GM23338 (cell line): ENCODE measurements at regions not wholly inside any gene's neighbourhood (a gene's known extent, or its start where the extent isn't known, plus 50 kb on each side); places are given as distances from the start of the nearest gene placed in this dataset.

ENCODE experiments used
- ATAC-seq: fragments of 200-7000 bp; cut with Tn5 transposase; 3 replicates; pipeline ENCODE4 v1.9.1; 2020
- DNase-seq: peaks from one replicate; pipeline ENCODE4 v3.0.0-alpha.2; 2015; ENCODE audit warnings: low spot score
- H2AFZ ChIP-seq: fragments of 200-600 bp; sonication (generic); 2 replicates; pipeline ENCODE4 v1.8.0; 2016; ENCODE audit warnings: antibody characterized with exemption, mild to moderate bottlenecking, moderate library complexity
- H3F3A ChIP-seq: fragments of 200-600 bp; sonication (generic); replicated peaks from 2 replicates; pipeline ENCODE4 v1.8.0; 2017; ENCODE audit warnings: antibody characterized with exemption, mixed run types, low read depth
- H3K27ac ChIP-seq: fragments of 200-600 bp; sonication (generic); 2 replicates; pipeline ENCODE4 v1.6.1; 2016; ENCODE audit warnings: low read depth
- H3K27me3 ChIP-seq: fragments of 200-600 bp; sonication (generic); 2 replicates; pipeline ENCODE4 v1.8.0; 2016; ENCODE audit warnings: mild to moderate bottlenecking, mixed run types, moderate library complexity; ENCODE audit not compliant: insufficient read depth
- H3K36me3 ChIP-seq: fragments of 200-600 bp; sonication (generic); 2 replicates; pipeline ENCODE4 v1.8.0; 2016; ENCODE audit warnings: mild to moderate bottlenecking; ENCODE audit not compliant: insufficient read depth
- H3K4me1 ChIP-seq: fragments of 200-600 bp; sonication (generic); 2 replicates; pipeline ENCODE4 v1.8.0; 2016; ENCODE audit warnings: mild to moderate bottlenecking, moderate library complexity; ENCODE audit not compliant: insufficient read depth
- H3K4me2 ChIP-seq: fragments of 200-600 bp; sonication (generic); 2 replicates; pipeline ENCODE4 v1.7.1; 2017; ENCODE audit warnings: mixed run types
- H3K4me3 ChIP-seq: fragments of 200-600 bp; sonication (generic); 2 replicates; pipeline ENCODE4 v1.6.1; 2016; ENCODE audit warnings: mixed run types
- H3K79me2 ChIP-seq: fragments of 200-600 bp; sonication (generic); replicated peaks from 2 replicates; pipeline ENCODE4 v1.8.0; 2017; ENCODE audit warnings: mild to moderate bottlenecking; ENCODE audit not compliant: insufficient read depth
- H3K9me2 ChIP-seq: fragments of 200-600 bp; sonication (generic); 2 replicates; pipeline ENCODE4 v1.8.0; 2017; ENCODE audit not compliant: insufficient read depth
- H4K20me1 ChIP-seq: fragments of 200-600 bp; sonication (generic); replicated peaks from 2 replicates; pipeline ENCODE4 v1.8.0; 2017; ENCODE audit warnings: mild to moderate bottlenecking; ENCODE audit not compliant: insufficient read depth
- H3K27ac Mint-ChIP-seq: 2 replicates; pipeline ENCODE4 v1.8.0; 2020; ENCODE audit warnings: inconsistent platforms, mild to moderate bottlenecking, moderate library complexity, mixed read lengths
- H3K27me3 Mint-ChIP-seq: 3 replicates; pipeline ENCODE4 v1.8.0; 2022; ENCODE audit warnings: low read depth, mild to moderate bottlenecking, moderate library complexity, mixed read lengths, inconsistent platforms; ENCODE audit not compliant: insufficient read depth, poor library complexity
- H3K36me3 Mint-ChIP-seq: 3 replicates; pipeline ENCODE4 v1.8.0; 2021; ENCODE audit warnings: low read depth, mild to moderate bottlenecking, inconsistent platforms, moderate library complexity, mixed read lengths
- H3K4me1 Mint-ChIP-seq: 3 replicates; pipeline ENCODE4 v1.8.0; 2020; ENCODE audit warnings: mild to moderate bottlenecking, inconsistent platforms, mixed read lengths
- H3K4me3 Mint-ChIP-seq: 3 replicates; pipeline ENCODE4 v1.8.0; 2021; ENCODE audit warnings: moderate library complexity, mild to moderate bottlenecking, inconsistent platforms, mixed read lengths
- H3K9me3 Mint-ChIP-seq: 3 replicates; pipeline ENCODE4 v1.8.0; 2020; ENCODE audit warnings: moderate library complexity, mild to moderate bottlenecking, inconsistent platforms, mixed read lengths
- CREB1 ChIP-seq: fragments of 250-450 bp; sonication (Bioruptor Pico); IDR thresholded peaks from 2 replicates; pipeline ENCODE4 v1.5.0; 2020; ENCODE audit warnings: low read depth, mild to moderate bottlenecking, moderate library complexity
- EZH2 ChIP-seq: fragments of 200-600 bp; sonication (generic); IDR thresholded peaks from one replicate; pipeline ENCODE4 v1.8.0; 2017; ENCODE audit warnings: antibody characterized with exemption, mild to moderate bottlenecking, low read depth; ENCODE audit not compliant: unreplicated experiment
- EZH2phosphoT487 ChIP-seq: fragments of 200-600 bp; sonication (generic); IDR thresholded peaks from one replicate; pipeline ENCODE4 v1.8.1; 2018; ENCODE audit warnings: antibody characterized with exemption; ENCODE audit not compliant: unreplicated experiment
- JUNB ChIP-seq: IDR thresholded peaks from one replicate; pipeline ENCODE4 v1.6.1; 2016; ENCODE audit warnings: antibody characterized with exemption; ENCODE audit not compliant: unreplicated experiment
- STAT1 ChIP-seq: IDR thresholded peaks from one replicate; pipeline ENCODE4 v1.6.1; 2016; ENCODE audit warnings: antibody characterized with exemption; ENCODE audit not compliant: unreplicated experiment
- ZNF114 ChIP-seq: fragments of 250-450 bp; sonication (Bioruptor Pico); IDR thresholded peaks from 2 replicates; pipeline ENCODE4 v1.5.0; 2020; ENCODE audit warnings: mild to moderate bottlenecking, moderate library complexity
- ZNF331 ChIP-seq: fragments of 250-450 bp; sonication (Bioruptor Pico); IDR thresholded peaks from 2 replicates; pipeline ENCODE4 v1.5.0; 2020; ENCODE audit warnings: low read depth, mild to moderate bottlenecking, moderate library complexity
- TF ChIP-seq, protein P1 (sequence below): IDR thresholded peaks from one replicate; pipeline ENCODE4 v1.6.1; 2018; ENCODE audit warnings: antibody characterized with exemption; ENCODE audit not compliant: unreplicated experiment
- TF ChIP-seq, protein P2 (sequence below): IDR thresholded peaks from 2 replicates; pipeline ENCODE4 v1.6.1; 2016; ENCODE audit warnings: antibody characterized with exemption
- TF ChIP-seq, protein P3 (sequence below), 2 experiments: fragments of 200-600 bp in 1 of 2; sonication (generic) in 1 of 2; conservative IDR thresholded peaks; 2 replicates each; pipeline versions ENCODE4 v1.5.1 to v1.6.1; 2016 to 2017; ENCODE audit warnings: antibody characterized with exemption in 2 of 2, low read depth in 2 of 2, mild to moderate bottlenecking in 2 of 2, moderate library complexity in 1 of 2

DNA sequence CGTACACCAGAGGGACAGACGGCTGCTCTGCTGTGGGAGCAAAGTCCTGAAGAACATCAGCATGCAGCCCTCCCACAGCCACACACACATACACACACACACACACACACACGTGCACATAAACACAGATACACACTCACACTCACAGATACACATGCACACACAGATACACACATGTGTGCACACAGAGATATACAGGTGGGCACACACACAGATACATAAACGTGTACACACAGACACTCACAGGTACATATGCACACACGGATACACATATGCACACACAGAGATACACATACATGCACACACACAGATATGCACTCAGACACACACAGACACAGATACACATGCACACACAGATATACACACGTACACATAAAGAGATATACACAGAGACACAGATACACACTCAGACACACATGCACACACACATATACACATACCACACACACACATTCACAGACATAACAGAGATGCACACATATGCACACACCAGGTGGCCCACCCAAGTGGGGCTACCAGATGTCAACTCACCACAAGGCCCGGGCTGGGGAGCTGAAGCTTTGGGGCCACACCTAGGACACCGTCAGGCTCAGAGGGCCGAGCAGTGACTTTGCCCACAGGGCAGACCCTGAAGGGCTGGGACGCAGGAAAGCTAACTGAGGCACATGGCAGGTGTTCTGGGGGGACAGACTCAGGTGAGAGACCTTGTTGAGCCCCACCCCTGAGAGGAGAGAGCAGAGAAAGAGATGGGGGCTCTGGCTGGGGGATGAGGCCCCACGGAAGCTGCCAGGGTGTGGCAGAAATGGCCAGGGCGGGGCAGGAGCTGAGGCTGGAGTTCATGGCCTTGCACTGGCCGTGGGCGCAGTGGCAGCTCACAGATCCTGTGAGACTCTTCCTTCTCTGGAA is 148.6 kb upstream of the PPP1R26 start:
- Mint-ChIP-seq H3K9me3 (peaks cover 18% of the 10 kb centered on the region), H3K4me3 (no peak overlapping the region), H3K27me3 (peaks cover 4% of the 10 kb centered on the region), H3K36me3 (peaks cover 7% of the 10 kb centered on the region), H3K4me1 (peaks cover 6% of the 10 kb centered on the region), H3K27ac (no peak overlapping the region)
- no peak overlapping the region for H3K4me3 ChIP-seq
- H3F3A ChIP-seq = no peaks in the 10 kb centered on the region
- H3K36me3 ChIP-seq = no peaks in the 10 kb centered on the region
- no peak for ATAC-seq
- DNase-seq = no peak
- TF ChIP-seq, protein P1, sequence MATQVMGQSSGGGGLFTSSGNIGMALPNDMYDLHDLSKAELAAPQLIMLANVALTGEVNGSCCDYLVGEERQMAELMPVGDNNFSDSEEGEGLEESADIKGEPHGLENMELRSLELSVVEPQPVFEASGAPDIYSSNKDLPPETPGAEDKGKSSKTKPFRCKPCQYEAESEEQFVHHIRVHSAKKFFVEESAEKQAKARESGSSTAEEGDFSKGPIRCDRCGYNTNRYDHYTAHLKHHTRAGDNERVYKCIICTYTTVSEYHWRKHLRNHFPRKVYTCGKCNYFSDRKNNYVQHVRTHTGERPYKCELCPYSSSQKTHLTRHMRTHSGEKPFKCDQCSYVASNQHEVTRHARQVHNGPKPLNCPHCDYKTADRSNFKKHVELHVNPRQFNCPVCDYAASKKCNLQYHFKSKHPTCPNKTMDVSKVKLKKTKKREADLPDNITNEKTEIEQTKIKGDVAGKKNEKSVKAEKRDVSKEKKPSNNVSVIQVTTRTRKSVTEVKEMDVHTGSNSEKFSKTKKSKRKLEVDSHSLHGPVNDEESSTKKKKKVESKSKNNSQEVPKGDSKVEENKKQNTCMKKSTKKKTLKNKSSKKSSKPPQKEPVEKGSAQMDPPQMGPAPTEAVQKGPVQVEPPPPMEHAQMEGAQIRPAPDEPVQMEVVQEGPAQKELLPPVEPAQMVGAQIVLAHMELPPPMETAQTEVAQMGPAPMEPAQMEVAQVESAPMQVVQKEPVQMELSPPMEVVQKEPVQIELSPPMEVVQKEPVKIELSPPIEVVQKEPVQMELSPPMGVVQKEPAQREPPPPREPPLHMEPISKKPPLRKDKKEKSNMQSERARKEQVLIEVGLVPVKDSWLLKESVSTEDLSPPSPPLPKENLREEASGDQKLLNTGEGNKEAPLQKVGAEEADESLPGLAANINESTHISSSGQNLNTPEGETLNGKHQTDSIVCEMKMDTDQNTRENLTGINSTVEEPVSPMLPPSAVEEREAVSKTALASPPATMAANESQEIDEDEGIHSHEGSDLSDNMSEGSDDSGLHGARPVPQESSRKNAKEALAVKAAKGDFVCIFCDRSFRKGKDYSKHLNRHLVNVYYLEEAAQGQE = no peak
- TF ChIP-seq, protein P2, sequence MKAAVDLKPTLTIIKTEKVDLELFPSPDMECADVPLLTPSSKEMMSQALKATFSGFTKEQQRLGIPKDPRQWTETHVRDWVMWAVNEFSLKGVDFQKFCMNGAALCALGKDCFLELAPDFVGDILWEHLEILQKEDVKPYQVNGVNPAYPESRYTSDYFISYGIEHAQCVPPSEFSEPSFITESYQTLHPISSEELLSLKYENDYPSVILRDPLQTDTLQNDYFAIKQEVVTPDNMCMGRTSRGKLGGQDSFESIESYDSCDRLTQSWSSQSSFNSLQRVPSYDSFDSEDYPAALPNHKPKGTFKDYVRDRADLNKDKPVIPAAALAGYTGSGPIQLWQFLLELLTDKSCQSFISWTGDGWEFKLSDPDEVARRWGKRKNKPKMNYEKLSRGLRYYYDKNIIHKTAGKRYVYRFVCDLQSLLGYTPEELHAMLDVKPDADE = no peak
- TF ChIP-seq ZNF331 (CRISPR knock-in tag) (no peak), CREB1 (CRISPR knock-in tag) (no peak), JUNB (no peak), EZH2 (no peak)
- TF ChIP-seq, protein P3, sequence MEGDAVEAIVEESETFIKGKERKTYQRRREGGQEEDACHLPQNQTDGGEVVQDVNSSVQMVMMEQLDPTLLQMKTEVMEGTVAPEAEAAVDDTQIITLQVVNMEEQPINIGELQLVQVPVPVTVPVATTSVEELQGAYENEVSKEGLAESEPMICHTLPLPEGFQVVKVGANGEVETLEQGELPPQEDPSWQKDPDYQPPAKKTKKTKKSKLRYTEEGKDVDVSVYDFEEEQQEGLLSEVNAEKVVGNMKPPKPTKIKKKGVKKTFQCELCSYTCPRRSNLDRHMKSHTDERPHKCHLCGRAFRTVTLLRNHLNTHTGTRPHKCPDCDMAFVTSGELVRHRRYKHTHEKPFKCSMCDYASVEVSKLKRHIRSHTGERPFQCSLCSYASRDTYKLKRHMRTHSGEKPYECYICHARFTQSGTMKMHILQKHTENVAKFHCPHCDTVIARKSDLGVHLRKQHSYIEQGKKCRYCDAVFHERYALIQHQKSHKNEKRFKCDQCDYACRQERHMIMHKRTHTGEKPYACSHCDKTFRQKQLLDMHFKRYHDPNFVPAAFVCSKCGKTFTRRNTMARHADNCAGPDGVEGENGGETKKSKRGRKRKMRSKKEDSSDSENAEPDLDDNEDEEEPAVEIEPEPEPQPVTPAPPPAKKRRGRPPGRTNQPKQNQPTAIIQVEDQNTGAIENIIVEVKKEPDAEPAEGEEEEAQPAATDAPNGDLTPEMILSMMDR (conservative IDR thresholded peaks at IDR 0.05; ENCODE audit: low read depth in 2 of 2) = no peak
- no peaks in the 10 kb centered on the region for H3K4me1 ChIP-seq
- no peak overlapping the region for H2AFZ ChIP-seq
- no peak overlapping the region for H3K27ac ChIP-seq
- H3K79me2 ChIP-seq = no peaks in the 10 kb centered on the region
- no peaks in the 10 kb centered on the region for H3K27me3 ChIP-seq
- H3K4me2 ChIP-seq = no peak overlapping the region
- H3K9me2 ChIP-seq = peaks cover 10% of the 10 kb centered on the region; the same call in 1 of the 2 replicates
- no peaks in the 10 kb centered on the region for H4K20me1 ChIP-seq

DNA sequence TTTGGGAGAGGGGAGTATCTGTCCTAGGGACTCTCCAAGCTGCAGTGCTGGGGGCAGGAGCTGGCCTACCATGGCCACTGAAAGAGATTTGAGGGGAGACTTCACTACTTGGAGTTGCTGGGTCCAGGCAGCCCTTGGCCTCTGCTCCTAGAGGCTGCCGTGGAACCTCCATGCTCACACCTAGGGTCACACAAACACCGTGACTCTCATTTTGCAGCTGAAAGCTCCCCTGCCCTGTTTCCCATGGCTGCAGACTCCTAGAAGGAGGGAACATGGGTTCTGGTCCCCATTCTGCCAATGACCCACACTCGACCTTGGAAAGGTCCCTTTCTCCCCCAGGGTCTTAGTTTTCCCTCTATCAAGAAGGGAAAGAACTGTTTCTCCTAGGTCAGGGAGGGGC is 147.1 kb upstream of the PPP1R26 start:
- Mint-ChIP-seq H3K4me3 (no peak overlapping the region), H3K27me3 (peaks cover 6% of the 10 kb centered on the region), H3K36me3 (peaks cover 5% of the 10 kb centered on the region), H3K9me3 (peaks cover 10% of the 10 kb centered on the region), H3K4me1 (peaks cover 10% of the 10 kb centered on the region), H3K27ac (no peak overlapping the region)
- Histone ChIP-seq H3K9me2 (peaks cover 10% of the 10 kb centered on the region; the same call in 1 of the 2 replicates), H3K79me2 (no peaks in the 10 kb centered on the region), H3K4me2 (no peak overlapping the region), H4K20me1 (no peaks in the 10 kb centered on the region), H3F3A (no peaks in the 10 kb centered on the region), H2AFZ (no peak overlapping the region), H3K27ac (no peak overlapping the region), H3K4me1 (no peaks in the 10 kb centered on the region), H3K27me3 (no peaks in the 10 kb centered on the region), H3K36me3 (no peaks in the 10 kb centered on the region), H3K4me3 (no peak overlapping the region)
- ATAC-seq (no peak), DNase-seq (no peak)
- TF ChIP-seq ZNF114 (CRISPR knock-in tag) (no peak), STAT1 (no peak), CREB1 (CRISPR knock-in tag) (no peak), EZH2phosphoT487 (no peak), ZNF331 (CRISPR knock-in tag) (no peak)
- TF ChIP-seq, protein P3 (conservative IDR thresholded peaks at IDR 0.05; ENCODE audit: low read depth in 2 of 2) = no peak
- TF ChIP-seq, protein P1 = no peak
